Trophoblast cell (in vitro differentiated cells and primary cell): ENCODE measurements at regions not wholly inside any gene's neighbourhood (a gene's known extent, or its start where the extent isn't known, plus 50 kb on each side); places are given as distances from the start of the nearest gene placed in this dataset.

Source experiments
- DNase-seq, 2 donors: peaks; one replicate each; pipeline ENCODE4 v3.0.0-alpha.2; 2016
- H2AFZ ChIP-seq: 2 replicates; pipeline ENCODE4 v1.6.1; 2013; ENCODE audit warnings: low read length, moderate library complexity, mild to moderate bottlenecking; ENCODE audit not compliant: insufficient read depth, poor library complexity
- H2AK5ac ChIP-seq: 2 replicates; pipeline ENCODE4 v1.6.1; 2013; ENCODE audit warnings: mild to moderate bottlenecking, low read length
- H2BK120ac ChIP-seq: 2 replicates; pipeline ENCODE4 v1.6.1; 2013; ENCODE audit warnings: low read length, mild to moderate bottlenecking, moderate library complexity; ENCODE audit not compliant: insufficient read depth, poor library complexity
- H2BK12ac ChIP-seq: 2 replicates; pipeline ENCODE4 v1.6.1; 2013; ENCODE audit warnings: mild to moderate bottlenecking, low read length, moderate library complexity
- H2BK5ac ChIP-seq: 2 replicates; pipeline ENCODE4 v1.6.1; 2013; ENCODE audit warnings: low read length, low read depth, moderate library complexity, mild to moderate bottlenecking; ENCODE audit not compliant: poor library complexity
- H3K14ac ChIP-seq: 2 replicates; pipeline ENCODE4 v1.6.1; 2013; ENCODE audit warnings: mild to moderate bottlenecking, low read length
- H3K18ac ChIP-seq: 2 replicates; pipeline ENCODE4 v1.6.1; 2013; ENCODE audit warnings: mild to moderate bottlenecking, low read length
- H3K23ac ChIP-seq: 2 replicates; pipeline ENCODE4 v1.6.1; 2013; ENCODE audit warnings: low read length
- H3K27ac ChIP-seq: 2 replicates; pipeline ENCODE4 v1.5.1; 2013; ENCODE audit warnings: low read depth, mild to moderate bottlenecking, inconsistent platforms, low read length, moderate library complexity
- H3K27me3 ChIP-seq: 2 replicates; pipeline ENCODE4 v1.6.1; 2013; ENCODE audit warnings: inconsistent platforms, mild to moderate bottlenecking, low read length, moderate library complexity; ENCODE audit not compliant: insufficient read depth
- H3K36me3 ChIP-seq, 2 experiments: 1 replicate in 1 of 2; 2 replicates in 1 of 2; pipeline ENCODE4 v1.6.1; 2013; ENCODE audit warnings: low read length in 2 of 2, mild to moderate bottlenecking in 2 of 2, moderate library complexity in 1 of 2; ENCODE audit not compliant: insufficient read depth in 2 of 2, control insufficient read depth in 1 of 2
- H3K4ac ChIP-seq: 2 replicates; pipeline ENCODE4 v1.6.1; 2013; ENCODE audit warnings: low read depth, mild to moderate bottlenecking, low read length, moderate library complexity
- H3K4me1 ChIP-seq, 2 experiments: 1 replicate in 1 of 2; 2 replicates in 1 of 2; pipeline ENCODE4 v1.6.1; 2013; ENCODE audit warnings: low read length in 2 of 2, mild to moderate bottlenecking in 2 of 2, moderate library complexity in 1 of 2; ENCODE audit not compliant: insufficient read depth in 2 of 2, control insufficient read depth in 1 of 2
- H3K4me2 ChIP-seq: 2 replicates; pipeline ENCODE4 v1.6.1; 2013; ENCODE audit warnings: inconsistent platforms, mild to moderate bottlenecking, low read length, moderate library complexity
- H3K4me3 ChIP-seq: 2 replicates; pipeline ENCODE4 v1.5.1; 2013; ENCODE audit warnings: mild to moderate bottlenecking, low read depth, low read length, inconsistent platforms
- H3K79me1 ChIP-seq: one replicate; pipeline ENCODE4 v1.6.1; 2013; ENCODE audit warnings: low read length
- H3K79me2 ChIP-seq: 2 replicates; pipeline ENCODE4 v1.6.1; 2013; ENCODE audit warnings: low read length, mild to moderate bottlenecking; ENCODE audit not compliant: control insufficient read depth, insufficient read depth, poor library complexity
- H3K9ac ChIP-seq: 2 replicates; pipeline ENCODE4 v1.6.1; 2013; ENCODE audit warnings: mild to moderate bottlenecking, low read length
- H3K9me3 ChIP-seq: 2 replicates; pipeline ENCODE4 v1.6.1; 2013; ENCODE audit warnings: low read depth, mild to moderate bottlenecking, control low read depth, inconsistent platforms, low read length; ENCODE audit not compliant: insufficient read depth
- H4K12ac ChIP-seq: 2 replicates; pipeline ENCODE4 v1.6.1; 2013; ENCODE audit warnings: low read depth, mild to moderate bottlenecking, low read length, moderate library complexity
- H4K8ac ChIP-seq: 2 replicates; pipeline ENCODE4 v1.6.1; 2013; ENCODE audit warnings: low read depth, mild to moderate bottlenecking, low read length, moderate library complexity
- H4K91ac ChIP-seq: one replicate; pipeline ENCODE4 v1.6.1; 2013; ENCODE audit warnings: low read depth, mild to moderate bottlenecking, low read length, moderate library complexity
- WGBS: extraction: QIAGEN DNeasy Blood & Tissue Kit; methylation state at CpG from one replicate; pipeline ENCODE4 v1.1.7; 2013; ENCODE audit warnings: missing lambda C conversion rate; ENCODE audit not compliant: insufficient read length, insufficient coverage; ENCODE audit errors: extremely low coverage; 5-methylcytosine and 5-hydroxymethylcytosine counted together

- H2BK5ac ChIP-seq: no peak overlapping the region
- DNase-seq: no peak
- no peak overlapping the region for H3K4me2 ChIP-seq
- H3K18ac ChIP-seq: no peak overlapping the region
- no peak overlapping the region for H2AFZ ChIP-seq
- no peak overlapping the region for H2BK120ac ChIP-seq
- no peak overlapping the region for H3K4ac ChIP-seq
- H3K9ac ChIP-seq: no peak overlapping the region
- no peaks in the 10 kb centered on the region for H3K27me3 ChIP-seq
- no peaks in the 10 kb centered on the region for H3K79me2 ChIP-seq
- peaks cover 11% of the 10 kb centered on the region for H3K79me1 ChIP-seq
- no peaks in the 10 kb centered on the region for H3K9me3 ChIP-seq
- H4K91ac ChIP-seq: no peak overlapping the region
- H3K4me3 ChIP-seq: no peak overlapping the region
- peaks cover 7 to 10% of the 10 kb centered on the region in 2 experiments for H3K4me1 ChIP-seq
- H3K27ac ChIP-seq: no peak overlapping the region
- H4K8ac ChIP-seq: no peak overlapping the region
- H2AK5ac ChIP-seq: no peak overlapping the region
- H3K14ac ChIP-seq: no peak overlapping the region
- no CpG with 5 or more reads among the region's 1 CpG for WGBS
- no peak overlapping the region for H2BK12ac ChIP-seq
- no peak overlapping the region for H3K23ac ChIP-seq
- no peak overlapping the region for H4K12ac ChIP-seq
- no peaks in the 10 kb centered on the region for H3K36me3 ChIP-seq
Observed at GRCh38 chr7:142548978-142549377, 200.3 kb upstream of the PRSS1 start.

GRCh38 chr7:142546452-142546851 lies 202.8 kb upstream of the PRSS1 start:
- no peak overlapping the region for H2AK5ac ChIP-seq
- no peak for DNase-seq
- no peak overlapping the region for H3K4me3 ChIP-seq
- H3K9ac ChIP-seq: no peak overlapping the region
- no peak overlapping the region for H2AFZ ChIP-seq
- no peak overlapping the region for H3K14ac ChIP-seq
- H2BK5ac ChIP-seq: no peak overlapping the region
- no peaks in the 10 kb centered on the region for H3K79me2 ChIP-seq
- WGBS: no CpG with 5 or more reads among the region's 4 CpGs
- H3K4me1 ChIP-seq: no peaks in the 10 kb centered on the region
- no peak overlapping the region for H2BK120ac ChIP-seq
- no peak overlapping the region for H4K8ac ChIP-seq
- H4K12ac ChIP-seq: no peak overlapping the region
- H3K23ac ChIP-seq: no peak overlapping the region
- no peak overlapping the region for H3K18ac ChIP-seq
- no peaks in the 10 kb centered on the region for H3K9me3 ChIP-seq
- H3K36me3 ChIP-seq: no peaks in the 10 kb centered on the region
- no peak overlapping the region for H3K27ac ChIP-seq
- no peak overlapping the region for H3K4me2 ChIP-seq
- H3K4ac ChIP-seq: no peak overlapping the region
- H3K27me3 ChIP-seq: no peaks in the 10 kb centered on the region
- H3K79me1 ChIP-seq: no peaks in the 10 kb centered on the region
- no peak overlapping the region for H4K91ac ChIP-seq
- H2BK12ac ChIP-seq: no peak overlapping the region

GRCh38 chr7:142542942-142543341 lies 206.3 kb upstream of the PRSS1 start:
- Histone ChIP-seq H3K4me2 (no peak overlapping the region), H2AFZ (no peak overlapping the region), H2BK12ac (no peak overlapping the region), H3K9me3 (no peaks in the 10 kb centered on the region), H3K79me2 (no peaks in the 10 kb centered on the region), H3K23ac (no peak overlapping the region), H3K4me3 (no peak overlapping the region), H3K79me1 (no peaks in the 10 kb centered on the region), H4K91ac (no peak overlapping the region), H3K27me3 (no peaks in the 10 kb centered on the region), H2BK120ac (no peak overlapping the region), H3K4me1 (no peaks in the 10 kb centered on the region), H4K12ac (no peak overlapping the region), H4K8ac (no peak overlapping the region), H2AK5ac (no peak overlapping the region), H3K4ac (no peak overlapping the region), H3K36me3 (no peaks in the 10 kb centered on the region), H3K27ac (no peak overlapping the region), H3K9ac (no peak overlapping the region), H3K18ac (no peak overlapping the region), H2BK5ac (no peak overlapping the region), H3K14ac (peak overlapping the region; percentile 68)
- DNase-seq: no peak
- WGBS: no CpG with 5 or more reads among the region's 2 CpGs

- Histone ChIP-seq H3K23ac (no peak overlapping the region), H3K79me1 (no peaks in the 10 kb centered on the region), H4K12ac (no peak overlapping the region), H3K27me3 (no peaks in the 10 kb centered on the region), H3K14ac (no peak overlapping the region), H3K9me3 (no peaks in the 10 kb centered on the region), H2BK120ac (no peak overlapping the region), H3K4ac (no peak overlapping the region), H3K79me2 (no peaks in the 10 kb centered on the region), H3K27ac (no peak overlapping the region), H3K4me2 (no peak overlapping the region), H4K8ac (no peak overlapping the region), H3K4me3 (no peak overlapping the region), H3K18ac (no peak overlapping the region), H2BK12ac (no peak overlapping the region), H3K4me1 (no peaks in the 10 kb centered on the region), H2AFZ (no peak overlapping the region), H4K91ac (no peak overlapping the region), H3K36me3 (no peaks in the 10 kb centered on the region), H3K9ac (no peak overlapping the region), H2BK5ac (no peak overlapping the region), H2AK5ac (no peak overlapping the region)
- DNase-seq: no peak
- no CpG with 5 or more reads among the region's 1 CpG for WGBS
Observed at GRCh38 chr7:142542105-142542504, 207.2 kb upstream of the PRSS1 start.
